Panc1 (cell line): ENCODE measurements at regions not wholly inside any gene's neighbourhood (a gene's known extent, or its start where the extent isn't known, plus 50 kb on each side); places are given as distances from the start of the nearest gene placed in this dataset.

ENCODE experiments used
- ATAC-seq: fragments of 200-7000 bp; cut with Tn5 transposase; 2 replicates; pipeline ENCODE4 v1.9.1; 2020; ENCODE audit warnings: mild to moderate bottlenecking, moderate library complexity
- BruUV-seq: library from RNA; stranded (reverse); fragments of 400-500 nt; replicated peaks from 2 replicates; lab custom pipeline; 2021; lab: Mats Ljungman, UMichigan
- CTCF ChIA-PET: fragments of 300-600 bp; sonication (Branson Sonifier 250); formaldehyde crosslinking; loops from one replicate; lab custom pipeline; 2022; ENCODE audit warnings: antibody characterized with exemption; lab: Charles Lee
- POLR2A ChIA-PET: fragments of 300-600 bp; sonication (Branson Sonifier 250); formaldehyde crosslinking; loops from one replicate; lab custom pipeline; 2022; ENCODE audit warnings: antibody characterized with exemption; lab: Charles Lee
- DNase-seq: peaks from one replicate; pipeline ENCODE4 v3.0.0-alpha.2; 2010; ENCODE audit warnings: low read depth, low spot score
- H3K27ac ChIP-seq: 2 replicates; pipeline ENCODE4 v1.5.1; 2011; ENCODE audit warnings: mild to moderate bottlenecking, low read length, inconsistent platforms
- H3K27me3 ChIP-seq: fragments of 200-500 bp; sonication (Bioruptor generic); 2 replicates; pipeline ENCODE4 v1.6.0; 2014; ENCODE audit warnings: low read length, inconsistent platforms; ENCODE audit not compliant: control insufficient read depth, insufficient read depth
- H3K36me3 ChIP-seq: fragments of 200-500 bp; sonication (Bioruptor generic); 2 replicates; pipeline ENCODE4 v1.5.1; 2014; ENCODE audit warnings: inconsistent platforms, mild to moderate bottlenecking, low read length, moderate library complexity; ENCODE audit not compliant: control insufficient read depth, insufficient read depth
- H3K4me1 ChIP-seq: 2 replicates; pipeline ENCODE4 v1.5.1; 2011; ENCODE audit warnings: inconsistent platforms, mild to moderate bottlenecking, low read length, moderate library complexity; ENCODE audit not compliant: control insufficient read depth, insufficient read depth
- H3K4me3 ChIP-seq, 2 experiments: 2 replicates each; pipeline ENCODE4 v1.5.1; 2011 to 2012; ENCODE audit warnings: low read depth in 2 of 2, low read length in 2 of 2, mild to moderate bottlenecking in 2 of 2, inconsistent platforms in 1 of 2, moderate library complexity in 1 of 2
- H3K9me3 ChIP-seq: fragments of 200-500 bp; sonication (Bioruptor generic); 2 replicates; pipeline ENCODE4 v1.5.1; 2014; ENCODE audit warnings: low read depth, mild to moderate bottlenecking, inconsistent platforms, low read length, moderate library complexity; ENCODE audit not compliant: control insufficient read depth, insufficient read depth
- POLR2AphosphoS5 ChIP-seq: IDR thresholded peaks from 2 replicates; pipeline ENCODE4 v1.6.1; 2012; ENCODE audit warnings: mild to moderate bottlenecking, low read depth, low read length, moderate library complexity
- SIN3A ChIP-seq: IDR thresholded peaks from 2 replicates; pipeline ENCODE4 v1.6.1; 2012; ENCODE audit warnings: low read depth, mild to moderate bottlenecking, low read length, moderate library complexity, borderline replicate concordance; ENCODE audit not compliant: insufficient read depth
- TCF7L2 ChIP-seq: IDR thresholded peaks from 2 replicates; pipeline ENCODE4 v1.6.1; 2011; ENCODE audit warnings: mild to moderate bottlenecking, low read depth, low read length, inconsistent platforms
- in situ Hi-C: cut with HindIII; loops from 2 replicates; pipeline ENCODE4 v1.10.0; 2016; ENCODE audit warnings: low sequenced_read_pairs, low pct_unique_long_range_greater_than_20kb
- intact Hi-C: fragments of 100-400 bp; cut with micrococcal nuclease; formaldehyde crosslinking; loops from one replicate; pipeline ENCODE4 v1.10.0; 2022; ENCODE audit not compliant: unreplicated experiment
- TF ChIP-seq, protein P1 (sequence below), 2 experiments: IDR thresholded peaks; 2 replicates each; pipeline ENCODE4 v1.6.1; 2011 to 2012; ENCODE audit warnings: low read depth in 2 of 2, control low read depth in 1 of 2, low read length in 1 of 2, mild to moderate bottlenecking in 1 of 2, moderate library complexity in 1 of 2; ENCODE audit not compliant: insufficient read depth in 1 of 2
- TF ChIP-seq, protein P2 (sequence below): fragments of 450-650 bp; IDR thresholded peaks from 2 replicates; pipeline ENCODE4 v1.5.1; 2017; ENCODE audit warnings: mild to moderate bottlenecking

DNA sequence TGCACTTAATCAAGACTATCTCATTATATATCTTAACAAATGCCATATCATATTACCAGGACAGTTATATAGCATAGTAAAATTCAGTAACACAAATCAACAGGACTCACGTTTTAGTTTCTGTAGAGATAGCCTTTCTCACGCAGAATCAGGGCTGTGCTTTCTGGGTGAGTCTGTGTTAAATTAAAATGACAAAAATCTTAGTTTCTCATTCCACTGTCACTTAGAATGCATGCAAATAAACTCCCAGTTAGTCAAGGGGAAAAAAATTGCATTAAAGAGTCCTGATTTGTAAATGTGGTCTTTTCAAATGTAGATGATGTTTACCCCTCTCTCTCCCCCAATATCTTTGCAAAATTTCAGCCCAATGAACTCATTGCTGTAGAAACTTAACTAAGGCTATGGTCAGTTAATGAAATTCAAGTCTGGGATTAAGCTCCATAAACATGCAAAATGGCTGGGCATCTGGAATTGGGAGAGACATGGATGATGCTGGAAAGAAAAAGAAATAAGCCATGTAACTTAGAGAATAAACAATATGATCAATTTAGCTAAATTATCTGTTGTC is 77.8 kb upstream of the MGAT4C start:
- POLR2A ChIA-PET: no interaction called here

DNA sequence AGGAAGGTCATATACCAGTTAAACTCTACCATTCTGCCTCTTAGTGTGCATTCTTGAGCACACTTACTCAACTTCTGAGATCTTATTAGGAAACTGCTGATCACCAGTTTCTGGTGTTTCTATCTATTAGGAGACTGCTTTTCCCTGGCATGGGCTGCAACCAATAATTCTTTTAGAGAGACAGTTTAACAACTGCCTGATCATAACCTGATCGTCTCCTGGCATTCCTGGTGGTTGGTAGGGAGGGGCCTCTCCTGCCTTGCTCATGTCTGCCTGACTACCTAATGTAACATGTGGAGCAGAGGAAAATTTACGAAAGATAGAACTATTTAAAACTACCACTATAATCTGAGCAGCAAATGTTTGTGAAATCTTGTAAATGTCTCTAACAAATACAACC is 75.3 kb upstream of the MGAT4C start:
- ATAC-seq (no peak), DNase-seq (no peak)
- H3K4me1 ChIP-seq: no peaks in the 10 kb centered on the region
- ChIA-PET CTCF (no interaction called here), POLR2A (no interaction called here)
- intact Hi-C loops: no loop called here
- no peak overlapping the region for H3K4me3 ChIP-seq
- in situ Hi-C loops: no loop called here
- H3K27ac ChIP-seq: no peak overlapping the region
- TF ChIP-seq POLR2AphosphoS5 (no peak), TCF7L2 (no peak), SIN3A (no peak)
- TF ChIP-seq, protein P1, sequence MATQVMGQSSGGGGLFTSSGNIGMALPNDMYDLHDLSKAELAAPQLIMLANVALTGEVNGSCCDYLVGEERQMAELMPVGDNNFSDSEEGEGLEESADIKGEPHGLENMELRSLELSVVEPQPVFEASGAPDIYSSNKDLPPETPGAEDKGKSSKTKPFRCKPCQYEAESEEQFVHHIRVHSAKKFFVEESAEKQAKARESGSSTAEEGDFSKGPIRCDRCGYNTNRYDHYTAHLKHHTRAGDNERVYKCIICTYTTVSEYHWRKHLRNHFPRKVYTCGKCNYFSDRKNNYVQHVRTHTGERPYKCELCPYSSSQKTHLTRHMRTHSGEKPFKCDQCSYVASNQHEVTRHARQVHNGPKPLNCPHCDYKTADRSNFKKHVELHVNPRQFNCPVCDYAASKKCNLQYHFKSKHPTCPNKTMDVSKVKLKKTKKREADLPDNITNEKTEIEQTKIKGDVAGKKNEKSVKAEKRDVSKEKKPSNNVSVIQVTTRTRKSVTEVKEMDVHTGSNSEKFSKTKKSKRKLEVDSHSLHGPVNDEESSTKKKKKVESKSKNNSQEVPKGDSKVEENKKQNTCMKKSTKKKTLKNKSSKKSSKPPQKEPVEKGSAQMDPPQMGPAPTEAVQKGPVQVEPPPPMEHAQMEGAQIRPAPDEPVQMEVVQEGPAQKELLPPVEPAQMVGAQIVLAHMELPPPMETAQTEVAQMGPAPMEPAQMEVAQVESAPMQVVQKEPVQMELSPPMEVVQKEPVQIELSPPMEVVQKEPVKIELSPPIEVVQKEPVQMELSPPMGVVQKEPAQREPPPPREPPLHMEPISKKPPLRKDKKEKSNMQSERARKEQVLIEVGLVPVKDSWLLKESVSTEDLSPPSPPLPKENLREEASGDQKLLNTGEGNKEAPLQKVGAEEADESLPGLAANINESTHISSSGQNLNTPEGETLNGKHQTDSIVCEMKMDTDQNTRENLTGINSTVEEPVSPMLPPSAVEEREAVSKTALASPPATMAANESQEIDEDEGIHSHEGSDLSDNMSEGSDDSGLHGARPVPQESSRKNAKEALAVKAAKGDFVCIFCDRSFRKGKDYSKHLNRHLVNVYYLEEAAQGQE (IDR thresholded peaks at IDR 0.05; ENCODE audit: insufficient read depth in 1 of 2, low read depth in 2 of 2, low read length in 1 of 2): no peak
- TF ChIP-seq, protein P2, sequence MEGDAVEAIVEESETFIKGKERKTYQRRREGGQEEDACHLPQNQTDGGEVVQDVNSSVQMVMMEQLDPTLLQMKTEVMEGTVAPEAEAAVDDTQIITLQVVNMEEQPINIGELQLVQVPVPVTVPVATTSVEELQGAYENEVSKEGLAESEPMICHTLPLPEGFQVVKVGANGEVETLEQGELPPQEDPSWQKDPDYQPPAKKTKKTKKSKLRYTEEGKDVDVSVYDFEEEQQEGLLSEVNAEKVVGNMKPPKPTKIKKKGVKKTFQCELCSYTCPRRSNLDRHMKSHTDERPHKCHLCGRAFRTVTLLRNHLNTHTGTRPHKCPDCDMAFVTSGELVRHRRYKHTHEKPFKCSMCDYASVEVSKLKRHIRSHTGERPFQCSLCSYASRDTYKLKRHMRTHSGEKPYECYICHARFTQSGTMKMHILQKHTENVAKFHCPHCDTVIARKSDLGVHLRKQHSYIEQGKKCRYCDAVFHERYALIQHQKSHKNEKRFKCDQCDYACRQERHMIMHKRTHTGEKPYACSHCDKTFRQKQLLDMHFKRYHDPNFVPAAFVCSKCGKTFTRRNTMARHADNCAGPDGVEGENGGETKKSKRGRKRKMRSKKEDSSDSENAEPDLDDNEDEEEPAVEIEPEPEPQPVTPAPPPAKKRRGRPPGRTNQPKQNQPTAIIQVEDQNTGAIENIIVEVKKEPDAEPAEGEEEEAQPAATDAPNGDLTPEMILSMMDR: no peak
- H3K9me3 ChIP-seq: no peaks in the 10 kb centered on the region
- H3K27me3 ChIP-seq: no peaks in the 10 kb centered on the region
- H3K36me3 ChIP-seq: no peaks in the 10 kb centered on the region
- no TSS peak for BruUV-seq

More for the DNA sequence above, 77.8 kb upstream of the MGAT4C start:
- no peaks in the 10 kb centered on the region for H3K4me1 ChIP-seq
- no peak for ATAC-seq
- no TSS peak for BruUV-seq
- no peak overlapping the region for H3K27ac ChIP-seq
- TF ChIP-seq, protein P2: no peak
- TF ChIP-seq, protein P1 (IDR thresholded peaks at IDR 0.05; ENCODE audit: insufficient read depth in 1 of 2, low read depth in 2 of 2, low read length in 1 of 2): no peak
- no peaks in the 10 kb centered on the region for H3K36me3 ChIP-seq
- CTCF ChIA-PET: no interaction called here
- no peak overlapping the region for H3K4me3 ChIP-seq
- no peaks in the 10 kb centered on the region for H3K27me3 ChIP-seq
- in situ Hi-C loops (no loop called here), intact Hi-C loops (no loop called here)
- no peaks in the 10 kb centered on the region for H3K9me3 ChIP-seq
- DNase-seq: no peak
